ENCODE measurements at regions not wholly inside any gene's neighbourhood (a gene's known extent, or its start where the extent isn't known, plus 50 kb on each side); places are given as distances from the start of the nearest gene placed in this dataset.

- TF ChIP-seq CTCF (IDR thresholded peaks at IDR 0.05; ENCODE audit: low read depth, low read length), result no peak
- TF ChIP-seq EZH2phosphoT487 (IDR thresholded peaks at IDR 0.05; ENCODE audit: low read depth), result no peak
These were observed 103.6 kb upstream of the ATF7IP start for GRCh38 chr12:14261861-14262260.

All from OCI-LY3 (cell line).